Mesendoderm (in vitro differentiated cells): ENCODE measurements at regions not wholly inside any gene's neighbourhood (a gene's known extent, or its start where the extent isn't known, plus 50 kb on each side); places are given as distances from the start of the nearest gene placed in this dataset.

Experiments used
- DNase-seq: peaks from one replicate; pipeline ENCODE4 v3.0.0; 2013
- H2AK5ac ChIP-seq: 2 replicates; pipeline ENCODE4 v1.6.1; 2013; ENCODE audit warnings: low read length, inconsistent platforms
- H2BK120ac ChIP-seq: 2 replicates; pipeline ENCODE4 v1.6.1; 2013; ENCODE audit warnings: low read depth, mild to moderate bottlenecking, low read length, moderate library complexity, mixed read lengths
- H2BK15ac ChIP-seq: replicated peaks from 2 replicates; pipeline ENCODE4 v1.6.1; 2013; ENCODE audit warnings: low read depth, mild to moderate bottlenecking, moderate library complexity
- H2BK5ac ChIP-seq: 2 replicates; pipeline ENCODE4 v1.6.1; 2013; ENCODE audit warnings: low read length, inconsistent platforms
- H3K18ac ChIP-seq: 2 replicates; pipeline ENCODE4 v1.6.1; 2013; ENCODE audit warnings: mild to moderate bottlenecking, low read length, mixed read lengths
- H3K23ac ChIP-seq: one replicate; pipeline ENCODE4 v1.6.1; 2013; ENCODE audit warnings: low read length
- H3K27ac ChIP-seq: 2 replicates; pipeline ENCODE4 v1.5.1; 2013; ENCODE audit warnings: low read depth, mild to moderate bottlenecking, inconsistent platforms, low read length, moderate library complexity
- H3K27me3 ChIP-seq: 2 replicates; pipeline ENCODE4 v1.6.1; 2013; ENCODE audit warnings: low read length, control low read depth, mild to moderate bottlenecking, inconsistent platforms; ENCODE audit not compliant: insufficient read depth, poor library complexity
- H3K36me3 ChIP-seq: 2 replicates; pipeline ENCODE4 v1.6.1; 2013; ENCODE audit warnings: low read length, inconsistent platforms; ENCODE audit not compliant: control insufficient read depth, insufficient read depth
- H3K4ac ChIP-seq: one replicate; pipeline ENCODE4 v1.6.1; 2013; ENCODE audit warnings: low read depth, mild to moderate bottlenecking, low read length, moderate library complexity
- H3K4me1 ChIP-seq: 2 replicates; pipeline ENCODE4 v1.6.1; 2013; ENCODE audit warnings: low read depth, low read length, inconsistent platforms; ENCODE audit not compliant: control insufficient read depth
- H3K4me2 ChIP-seq: 2 replicates; pipeline ENCODE4 v1.6.1; 2013; ENCODE audit warnings: low read length
- H3K4me3 ChIP-seq: 2 replicates; pipeline ENCODE4 v1.5.1; 2013; ENCODE audit warnings: mild to moderate bottlenecking, low read length
- H3K56ac ChIP-seq: one replicate; pipeline ENCODE4 v1.6.1; 2013; ENCODE audit warnings: low read length
- H3K79me1 ChIP-seq: 2 replicates; pipeline ENCODE4 v1.6.1; 2013; ENCODE audit warnings: low read length, inconsistent platforms
- H3K79me2 ChIP-seq: 2 replicates; pipeline ENCODE4 v1.6.1; 2013; ENCODE audit warnings: mild to moderate bottlenecking, low read length; ENCODE audit not compliant: control insufficient read depth, insufficient read depth
- H3K9ac ChIP-seq: 2 replicates; pipeline ENCODE4 v1.6.1; 2013; ENCODE audit warnings: low read length, inconsistent platforms
- H4K5ac ChIP-seq: one replicate; pipeline ENCODE4 v1.6.1; 2013; ENCODE audit warnings: low read length
- H4K8ac ChIP-seq: one replicate; pipeline ENCODE4 v1.6.1; 2013; ENCODE audit warnings: low read depth, mild to moderate bottlenecking, control low read depth, low read length, moderate library complexity
- WGBS: extraction: QIAGEN DNeasy Blood & Tissue Kit; methylation state at CpG from one replicate; pipeline ENCODE4 v1.1.7; 2013; ENCODE audit warnings: low lambda C conversion rate, missing lambda C conversion rate; ENCODE audit not compliant: insufficient coverage; ENCODE audit errors: extremely low coverage; 5-methylcytosine and 5-hydroxymethylcytosine counted together

- Histone ChIP-seq H2AK5ac (no peak overlapping the region), H3K27me3 (no peaks in the 10 kb centered on the region), H3K23ac (no peak overlapping the region), H3K4me3 (no peak overlapping the region), H3K4me1 (no peaks in the 10 kb centered on the region), H2BK120ac (no peak overlapping the region), H3K56ac (no peak overlapping the region), H2BK15ac (no peak overlapping the region), H4K5ac (no peak overlapping the region), H2BK5ac (no peak overlapping the region), H3K79me2 (no peaks in the 10 kb centered on the region), H3K27ac (no peak overlapping the region), H3K18ac (no peak overlapping the region), H3K9ac (no peak overlapping the region), H3K4ac (no peak overlapping the region), H4K8ac (no peak overlapping the region), H3K79me1 (no peaks in the 10 kb centered on the region), H3K4me2 (no peak overlapping the region), H3K36me3 (no peaks in the 10 kb centered on the region)
- no peak for DNase-seq
- no CpG with 5 or more reads among the region's 5 CpGs for WGBS
Observed at GRCh38 chr5:165014439-165014838, 1509.0 kb downstream of the MAT2B start.

- Histone ChIP-seq H3K4me3 (no peak overlapping the region), H2AK5ac (no peak overlapping the region), H4K8ac (no peak overlapping the region), H3K4me2 (no peak overlapping the region), H3K9ac (no peak overlapping the region), H3K4ac (no peak overlapping the region), H4K5ac (no peak overlapping the region), H3K79me2 (no peaks in the 10 kb centered on the region), H2BK5ac (no peak overlapping the region), H3K56ac (no peak overlapping the region), H3K27ac (no peak overlapping the region), H2BK120ac (no peak overlapping the region), H2BK15ac (no peak overlapping the region), H3K27me3 (no peaks in the 10 kb centered on the region), H3K23ac (no peak overlapping the region), H3K36me3 (no peaks in the 10 kb centered on the region), H3K18ac (no peak overlapping the region), H3K4me1 (no peaks in the 10 kb centered on the region), H3K79me1 (no peaks in the 10 kb centered on the region)
- no peak for DNase-seq
- no CpG with 5 or more reads among the region's 2 CpGs for WGBS
Observed at GRCh38 chr5:165015126-165015525, 1509.7 kb downstream of the MAT2B start.

DNA sequence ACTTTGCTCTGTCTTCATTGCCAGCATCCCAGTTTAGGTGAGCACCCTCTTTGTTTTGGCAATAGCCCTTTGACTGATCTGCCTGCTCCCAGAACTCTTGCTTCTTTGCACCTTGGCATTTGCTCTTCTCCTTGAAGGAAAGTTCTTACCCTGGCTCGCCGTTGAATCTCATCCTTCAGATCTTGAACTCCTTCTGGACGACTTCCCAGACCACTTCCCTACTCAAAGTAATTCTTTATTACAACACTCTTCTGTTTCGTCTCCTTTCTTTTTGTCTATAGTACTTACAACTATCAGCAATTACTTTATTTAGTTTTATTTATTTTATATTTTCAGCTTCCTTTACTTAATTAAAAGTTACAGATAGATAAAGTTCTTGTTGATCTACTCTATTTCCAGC, 1510.1 kb downstream of the MAT2B start:
- no peaks in the 10 kb centered on the region for H3K79me2 ChIP-seq
- no peak overlapping the region for H4K5ac ChIP-seq
- no peak overlapping the region for H2AK5ac ChIP-seq
- no peak overlapping the region for H3K56ac ChIP-seq
- no CpG with 5 or more reads among the region's 4 CpGs for WGBS
- no peak overlapping the region for H3K4me3 ChIP-seq
- H3K36me3 ChIP-seq: no peaks in the 10 kb centered on the region
- H2BK15ac ChIP-seq: no peak overlapping the region
- H3K23ac ChIP-seq: no peak overlapping the region
- no peak overlapping the region for H2BK5ac ChIP-seq
- H3K79me1 ChIP-seq: no peaks in the 10 kb centered on the region
- no peak overlapping the region for H3K27ac ChIP-seq
- no peak overlapping the region for H4K8ac ChIP-seq
- H3K18ac ChIP-seq: no peak overlapping the region
- no peak overlapping the region for H3K4me2 ChIP-seq
- DNase-seq: no peak
- no peak overlapping the region for H2BK120ac ChIP-seq
- no peaks in the 10 kb centered on the region for H3K27me3 ChIP-seq
- no peak overlapping the region for H3K4ac ChIP-seq
- H3K4me1 ChIP-seq: no peaks in the 10 kb centered on the region
- H3K9ac ChIP-seq: no peak overlapping the region

DNA sequence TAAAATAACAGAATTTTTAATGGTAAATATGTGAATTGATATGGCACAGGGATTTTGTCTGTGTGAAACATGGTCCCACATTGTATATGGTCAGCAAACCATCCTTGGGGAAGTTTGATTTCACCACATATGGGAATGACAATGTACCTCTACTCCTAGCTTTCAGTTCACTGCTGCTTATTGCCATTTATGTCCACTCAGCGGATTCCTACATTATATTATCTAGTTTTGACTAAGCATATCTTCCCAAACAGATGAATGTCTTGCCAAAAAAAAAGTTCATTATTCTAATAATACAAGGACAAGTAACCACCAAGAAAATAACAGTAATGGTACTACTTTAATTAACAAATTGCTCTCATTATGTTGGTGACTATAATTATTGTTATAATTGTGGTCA, 1521.6 kb downstream of the MAT2B start:
- no peak overlapping the region for H3K18ac ChIP-seq
- H3K4me1 ChIP-seq: no peaks in the 10 kb centered on the region
- H3K4me2 ChIP-seq: no peak overlapping the region
- no peak overlapping the region for H3K56ac ChIP-seq
- no peak overlapping the region for H3K4ac ChIP-seq
- H4K5ac ChIP-seq: no peak overlapping the region
- no peaks in the 10 kb centered on the region for H3K27me3 ChIP-seq
- no peak overlapping the region for H4K8ac ChIP-seq
- no peak overlapping the region for H2BK5ac ChIP-seq
- no peak overlapping the region for H3K9ac ChIP-seq
- H3K23ac ChIP-seq: no peak overlapping the region
- WGBS: no CpG with 5 or more reads among the region's 1 CpG
- no peaks in the 10 kb centered on the region for H3K79me1 ChIP-seq
- DNase-seq: no peak
- H3K4me3 ChIP-seq: no peak overlapping the region
- H3K36me3 ChIP-seq: no peaks in the 10 kb centered on the region
- no peak overlapping the region for H2BK15ac ChIP-seq
- H2BK120ac ChIP-seq: no peak overlapping the region
- no peak overlapping the region for H3K27ac ChIP-seq
- H2AK5ac ChIP-seq: no peak overlapping the region
- no peaks in the 10 kb centered on the region for H3K79me2 ChIP-seq

DNA sequence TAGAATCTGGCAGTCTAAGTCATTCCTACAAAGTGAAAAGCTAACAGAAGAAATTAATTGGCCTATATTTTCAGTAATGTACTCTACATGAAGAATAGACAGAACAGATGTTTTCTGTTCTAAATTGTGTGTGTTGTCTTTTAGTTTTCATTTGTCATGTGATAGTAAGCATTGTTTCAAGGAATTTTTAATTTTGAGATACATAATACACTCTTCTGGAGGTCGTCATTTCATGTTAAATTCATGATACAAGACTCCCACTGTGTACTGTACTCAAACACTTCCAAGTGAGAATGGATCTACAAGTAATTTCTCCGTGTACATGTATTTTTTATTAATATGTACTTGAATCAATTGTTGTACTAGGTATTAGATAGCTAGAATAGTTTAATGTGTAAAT, 1522.9 kb downstream of the MAT2B start:
- Histone ChIP-seq H3K4ac (no peak overlapping the region), H3K4me1 (no peaks in the 10 kb centered on the region), H3K18ac (no peak overlapping the region), H2AK5ac (no peak overlapping the region), H3K36me3 (no peaks in the 10 kb centered on the region), H3K56ac (no peak overlapping the region), H3K23ac (no peak overlapping the region), H3K27ac (no peak overlapping the region), H3K79me1 (no peaks in the 10 kb centered on the region), H3K27me3 (no peaks in the 10 kb centered on the region), H4K8ac (no peak overlapping the region), H2BK120ac (no peak overlapping the region), H2BK5ac (no peak overlapping the region), H2BK15ac (no peak overlapping the region), H3K79me2 (no peaks in the 10 kb centered on the region), H3K9ac (no peak overlapping the region), H4K5ac (no peak overlapping the region), H3K4me3 (no peak overlapping the region), H3K4me2 (no peak overlapping the region)
- no CpG with 5 or more reads among the region's 2 CpGs for WGBS
- DNase-seq: no peak

- no peak overlapping the region for H4K5ac ChIP-seq
- H2AK5ac ChIP-seq: no peak overlapping the region
- H3K4me2 ChIP-seq: no peak overlapping the region
- H3K18ac ChIP-seq: no peak overlapping the region
- H3K4me1 ChIP-seq: no peaks in the 10 kb centered on the region
- no CpG with 5 or more reads among the region's 3 CpGs for WGBS
- H3K79me1 ChIP-seq: no peaks in the 10 kb centered on the region
- H3K36me3 ChIP-seq: no peaks in the 10 kb centered on the region
- no peak overlapping the region for H4K8ac ChIP-seq
- H2BK120ac ChIP-seq: no peak overlapping the region
- H3K9ac ChIP-seq: no peak overlapping the region
- no peaks in the 10 kb centered on the region for H3K79me2 ChIP-seq
- no peak overlapping the region for H3K27ac ChIP-seq
- H3K27me3 ChIP-seq: no peaks in the 10 kb centered on the region
- H2BK5ac ChIP-seq: no peak overlapping the region
- no peak overlapping the region for H3K4me3 ChIP-seq
- H3K4ac ChIP-seq: no peak overlapping the region
- no peak overlapping the region for H3K56ac ChIP-seq
- DNase-seq: peak; percentile 89
- no peak overlapping the region for H2BK15ac ChIP-seq
- no peak overlapping the region for H3K23ac ChIP-seq
Observed at GRCh38 chr5:165029099-165029870, 1523.9 kb downstream of the MAT2B start.
